ENCODE measurements at regions not wholly inside any gene's neighbourhood (a gene's known extent, or its start where the extent isn't known, plus 50 kb on each side); places are given as distances from the start of the nearest gene placed in this dataset.

GRCh38 chr4:157444014-157444413 is 223.5 kb downstream of the GRIA2 start:
- TF ChIP-seq, protein P1, sequence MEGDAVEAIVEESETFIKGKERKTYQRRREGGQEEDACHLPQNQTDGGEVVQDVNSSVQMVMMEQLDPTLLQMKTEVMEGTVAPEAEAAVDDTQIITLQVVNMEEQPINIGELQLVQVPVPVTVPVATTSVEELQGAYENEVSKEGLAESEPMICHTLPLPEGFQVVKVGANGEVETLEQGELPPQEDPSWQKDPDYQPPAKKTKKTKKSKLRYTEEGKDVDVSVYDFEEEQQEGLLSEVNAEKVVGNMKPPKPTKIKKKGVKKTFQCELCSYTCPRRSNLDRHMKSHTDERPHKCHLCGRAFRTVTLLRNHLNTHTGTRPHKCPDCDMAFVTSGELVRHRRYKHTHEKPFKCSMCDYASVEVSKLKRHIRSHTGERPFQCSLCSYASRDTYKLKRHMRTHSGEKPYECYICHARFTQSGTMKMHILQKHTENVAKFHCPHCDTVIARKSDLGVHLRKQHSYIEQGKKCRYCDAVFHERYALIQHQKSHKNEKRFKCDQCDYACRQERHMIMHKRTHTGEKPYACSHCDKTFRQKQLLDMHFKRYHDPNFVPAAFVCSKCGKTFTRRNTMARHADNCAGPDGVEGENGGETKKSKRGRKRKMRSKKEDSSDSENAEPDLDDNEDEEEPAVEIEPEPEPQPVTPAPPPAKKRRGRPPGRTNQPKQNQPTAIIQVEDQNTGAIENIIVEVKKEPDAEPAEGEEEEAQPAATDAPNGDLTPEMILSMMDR (conservative IDR thresholded peaks at IDR 0.05; ENCODE audit: low read depth, low read length): no peak
- TF ChIP-seq EZH2 (IDR thresholded peaks at IDR 0.05; ENCODE audit: low read length, unreplicated experiment) (no peak), EZH2phosphoT487 (IDR thresholded peaks at IDR 0.05; ENCODE audit: borderline replicate concordance, low read length) (no peak)
